ENCODE measurements at regions not wholly inside any gene's neighbourhood (a gene's known extent, or its start where the extent isn't known, plus 50 kb on each side); places are given as distances from the start of the nearest gene placed in this dataset.

- no peaks in the 10 kb centered on the region for H3K9me3 Mint-ChIP-seq
- no peaks in the 10 kb centered on the region for H3K36me3 Mint-ChIP-seq (ENCODE audit: low read depth)
- H3K27ac Mint-ChIP-seq = no peak overlapping the region
- no peaks in the 10 kb centered on the region for H3K4me1 Mint-ChIP-seq (ENCODE audit: low read depth)
- no peaks in the 10 kb centered on the region for H3K27me3 Mint-ChIP-seq (ENCODE audit: insufficient read depth)
- no peak overlapping the region for H3K4me3 Mint-ChIP-seq
- no peak for DNase-seq
- TF ChIP-seq, protein P1, sequence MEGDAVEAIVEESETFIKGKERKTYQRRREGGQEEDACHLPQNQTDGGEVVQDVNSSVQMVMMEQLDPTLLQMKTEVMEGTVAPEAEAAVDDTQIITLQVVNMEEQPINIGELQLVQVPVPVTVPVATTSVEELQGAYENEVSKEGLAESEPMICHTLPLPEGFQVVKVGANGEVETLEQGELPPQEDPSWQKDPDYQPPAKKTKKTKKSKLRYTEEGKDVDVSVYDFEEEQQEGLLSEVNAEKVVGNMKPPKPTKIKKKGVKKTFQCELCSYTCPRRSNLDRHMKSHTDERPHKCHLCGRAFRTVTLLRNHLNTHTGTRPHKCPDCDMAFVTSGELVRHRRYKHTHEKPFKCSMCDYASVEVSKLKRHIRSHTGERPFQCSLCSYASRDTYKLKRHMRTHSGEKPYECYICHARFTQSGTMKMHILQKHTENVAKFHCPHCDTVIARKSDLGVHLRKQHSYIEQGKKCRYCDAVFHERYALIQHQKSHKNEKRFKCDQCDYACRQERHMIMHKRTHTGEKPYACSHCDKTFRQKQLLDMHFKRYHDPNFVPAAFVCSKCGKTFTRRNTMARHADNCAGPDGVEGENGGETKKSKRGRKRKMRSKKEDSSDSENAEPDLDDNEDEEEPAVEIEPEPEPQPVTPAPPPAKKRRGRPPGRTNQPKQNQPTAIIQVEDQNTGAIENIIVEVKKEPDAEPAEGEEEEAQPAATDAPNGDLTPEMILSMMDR (IDR thresholded peaks at IDR 0.05) = no peak
These were observed 339.2 kb upstream of the NECTIN3 start for GRCh38 chr3:110732420-110732819.

GRCh38 chr3:110733045-110733444, 338.6 kb upstream of the NECTIN3 start:
- DNase-seq = no peak
- no peak overlapping the region for H3K4me3 Mint-ChIP-seq
- H3K4me1 Mint-ChIP-seq (ENCODE audit: low read depth) = no peaks in the 10 kb centered on the region
- TF ChIP-seq, protein P1 (IDR thresholded peaks at IDR 0.05) = no peak
- no peaks in the 10 kb centered on the region for H3K36me3 Mint-ChIP-seq (ENCODE audit: low read depth)
- H3K9me3 Mint-ChIP-seq = no peaks in the 10 kb centered on the region
- H3K27ac Mint-ChIP-seq = no peak overlapping the region
- H3K27me3 Mint-ChIP-seq (ENCODE audit: insufficient read depth) = no peaks in the 10 kb centered on the region

DNA sequence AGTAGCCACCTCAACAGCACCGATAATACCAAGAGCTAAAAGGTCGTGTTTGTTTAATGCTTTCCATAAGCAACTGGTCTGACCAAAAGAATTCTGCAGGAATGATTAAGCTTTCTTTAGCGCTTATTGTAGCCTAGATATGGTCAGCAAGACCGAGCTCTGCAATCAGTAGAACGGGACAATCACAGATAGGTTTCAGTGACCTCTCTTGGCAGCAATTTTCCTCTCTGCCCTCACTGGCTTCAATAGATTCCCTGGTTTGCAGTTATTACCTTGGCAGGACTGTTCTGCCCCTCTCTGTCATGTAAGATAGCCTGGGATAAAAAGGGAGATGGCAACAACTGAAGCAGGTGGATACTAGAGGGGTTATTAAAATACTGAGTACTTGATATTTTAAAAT, 337.1 kb upstream of the NECTIN3 start:
- TF ChIP-seq, protein P1 (IDR thresholded peaks at IDR 0.05) = no peak
- Mint-ChIP-seq H3K9me3 (no peaks in the 10 kb centered on the region), H3K36me3 (ENCODE audit: low read depth) (no peaks in the 10 kb centered on the region), H3K27me3 (ENCODE audit: insufficient read depth) (no peaks in the 10 kb centered on the region), H3K4me1 (ENCODE audit: low read depth) (peaks cover 9% of the 10 kb centered on the region; the same call in 1 of the 2 replicates), H3K4me3 (no peak overlapping the region), H3K27ac (no peak overlapping the region)
- DNase-seq = no peak

DNA sequence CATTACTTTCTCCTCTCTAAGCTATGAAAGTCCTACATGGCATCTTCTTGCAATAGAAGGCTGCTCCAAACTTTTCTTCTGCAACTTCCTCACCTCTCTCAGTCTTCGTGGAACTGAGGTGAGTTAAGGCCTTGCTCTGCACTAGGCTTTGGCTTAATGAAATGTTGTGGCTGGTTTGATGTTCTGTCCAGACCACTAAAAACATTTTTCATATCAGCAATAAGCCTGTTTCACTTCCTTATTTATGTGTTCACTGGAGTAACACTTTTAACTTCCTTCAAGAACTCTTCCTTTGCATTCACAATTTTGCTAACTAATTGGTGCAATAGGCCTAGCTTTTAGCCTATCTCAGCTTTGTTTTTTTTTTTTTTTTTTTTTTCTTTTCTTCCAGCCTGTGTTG, 335.3 kb upstream of the NECTIN3 start:
- Mint-ChIP-seq H3K27me3 (ENCODE audit: insufficient read depth) (no peaks in the 10 kb centered on the region), H3K4me3 (no peak overlapping the region), H3K9me3 (no peaks in the 10 kb centered on the region), H3K4me1 (ENCODE audit: low read depth) (peaks cover 9% of the 10 kb centered on the region; the same call in 1 of the 2 replicates), H3K27ac (no peak overlapping the region), H3K36me3 (ENCODE audit: low read depth) (no peaks in the 10 kb centered on the region)
- TF ChIP-seq, protein P1 (IDR thresholded peaks at IDR 0.05) = no peak
- no peak for DNase-seq

- Mint-ChIP-seq H3K9me3 (no peaks in the 10 kb centered on the region), H3K36me3 (ENCODE audit: low read depth) (no peaks in the 10 kb centered on the region), H3K4me3 (no peak overlapping the region), H3K27me3 (ENCODE audit: insufficient read depth) (peaks cover 2% of the 10 kb centered on the region; the same call in 1 of the 2 replicates), H3K27ac (no peak overlapping the region), H3K4me1 (ENCODE audit: low read depth) (peaks cover 13% of the 10 kb centered on the region)
- DNase-seq = peak; percentile 4
- TF ChIP-seq, protein P1 (IDR thresholded peaks at IDR 0.05) = no peak
These were observed 333.1 kb upstream of the NECTIN3 start for GRCh38 chr3:110738531-110738930.

DNA sequence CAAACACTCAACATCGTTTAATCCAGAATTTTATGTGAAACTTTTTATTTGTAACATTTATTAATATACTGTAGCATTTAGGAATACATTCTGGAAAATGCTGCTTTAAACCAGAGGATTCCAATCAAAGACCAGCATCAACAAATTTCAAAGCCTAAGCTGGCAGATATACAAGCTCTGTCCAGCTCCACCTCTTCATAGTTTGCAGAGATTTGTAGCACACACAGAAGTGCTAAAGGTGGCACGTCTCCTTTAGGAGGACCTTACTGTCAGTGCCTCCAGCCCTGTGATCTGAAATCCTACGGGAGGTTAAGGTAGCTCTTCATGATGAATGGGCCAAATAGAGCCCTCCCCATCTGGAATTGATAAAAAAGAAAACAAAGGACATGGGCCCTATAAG, 329.7 kb upstream of the NECTIN3 start:
- H3K27me3 Mint-ChIP-seq (ENCODE audit: insufficient read depth) = peaks cover 2% of the 10 kb centered on the region; the same call in 1 of the 2 replicates
- H3K27ac Mint-ChIP-seq = no peak overlapping the region
- TF ChIP-seq, protein P1 (IDR thresholded peaks at IDR 0.05) = no peak
- H3K9me3 Mint-ChIP-seq = no peaks in the 10 kb centered on the region
- no peak for DNase-seq
- H3K36me3 Mint-ChIP-seq (ENCODE audit: low read depth) = no peaks in the 10 kb centered on the region
- peaks cover 13% of the 10 kb centered on the region for H3K4me1 Mint-ChIP-seq (ENCODE audit: low read depth)
- no peak overlapping the region for H3K4me3 Mint-ChIP-seq

All from HFFc6 (cell line).